GM23338 (cell line): ENCODE measurements at regions not wholly inside any gene's neighbourhood (a gene's known extent, or its start where the extent isn't known, plus 50 kb on each side); places are given as distances from the start of the nearest gene placed in this dataset.
"Not testable (repeated sequence)": the region's sequence is repeated elsewhere in the genome, so short reads cannot be mapped to it uniquely, and the experiment has no call there.

Experiments
- ATAC-seq: fragments of 200-7000 bp; cut with Tn5 transposase; 3 replicates; pipeline ENCODE4 v1.9.1; 2020
- DNase-seq: peaks from one replicate; pipeline ENCODE4 v3.0.0-alpha.2; 2015; ENCODE audit warnings: low spot score
- H2AFZ ChIP-seq: fragments of 200-600 bp; sonication (generic); 2 replicates; pipeline ENCODE4 v1.8.0; 2016; ENCODE audit warnings: antibody characterized with exemption, mild to moderate bottlenecking, moderate library complexity
- H3F3A ChIP-seq: fragments of 200-600 bp; sonication (generic); replicated peaks from 2 replicates; pipeline ENCODE4 v1.8.0; 2017; ENCODE audit warnings: antibody characterized with exemption, mixed run types, low read depth
- H3K27ac ChIP-seq: fragments of 200-600 bp; sonication (generic); 2 replicates; pipeline ENCODE4 v1.6.1; 2016; ENCODE audit warnings: low read depth
- H3K27me3 ChIP-seq: fragments of 200-600 bp; sonication (generic); 2 replicates; pipeline ENCODE4 v1.8.0; 2016; ENCODE audit warnings: mild to moderate bottlenecking, mixed run types, moderate library complexity; ENCODE audit not compliant: insufficient read depth
- H3K36me3 ChIP-seq: fragments of 200-600 bp; sonication (generic); 2 replicates; pipeline ENCODE4 v1.8.0; 2016; ENCODE audit warnings: mild to moderate bottlenecking; ENCODE audit not compliant: insufficient read depth
- H3K4me1 ChIP-seq: fragments of 200-600 bp; sonication (generic); 2 replicates; pipeline ENCODE4 v1.8.0; 2016; ENCODE audit warnings: mild to moderate bottlenecking, moderate library complexity; ENCODE audit not compliant: insufficient read depth
- H3K4me2 ChIP-seq: fragments of 200-600 bp; sonication (generic); 2 replicates; pipeline ENCODE4 v1.7.1; 2017; ENCODE audit warnings: mixed run types
- H3K4me3 ChIP-seq: fragments of 200-600 bp; sonication (generic); 2 replicates; pipeline ENCODE4 v1.6.1; 2016; ENCODE audit warnings: mixed run types
- H3K79me2 ChIP-seq: fragments of 200-600 bp; sonication (generic); replicated peaks from 2 replicates; pipeline ENCODE4 v1.8.0; 2017; ENCODE audit warnings: mild to moderate bottlenecking; ENCODE audit not compliant: insufficient read depth
- H3K9me2 ChIP-seq: fragments of 200-600 bp; sonication (generic); 2 replicates; pipeline ENCODE4 v1.8.0; 2017; ENCODE audit not compliant: insufficient read depth
- H4K20me1 ChIP-seq: fragments of 200-600 bp; sonication (generic); replicated peaks from 2 replicates; pipeline ENCODE4 v1.8.0; 2017; ENCODE audit warnings: mild to moderate bottlenecking; ENCODE audit not compliant: insufficient read depth
- H3K27ac Mint-ChIP-seq: 2 replicates; pipeline ENCODE4 v1.8.0; 2020; ENCODE audit warnings: inconsistent platforms, mild to moderate bottlenecking, moderate library complexity, mixed read lengths
- H3K27me3 Mint-ChIP-seq: 3 replicates; pipeline ENCODE4 v1.8.0; 2022; ENCODE audit warnings: low read depth, mild to moderate bottlenecking, moderate library complexity, mixed read lengths, inconsistent platforms; ENCODE audit not compliant: insufficient read depth, poor library complexity
- H3K36me3 Mint-ChIP-seq: 3 replicates; pipeline ENCODE4 v1.8.0; 2021; ENCODE audit warnings: low read depth, mild to moderate bottlenecking, inconsistent platforms, moderate library complexity, mixed read lengths
- H3K4me1 Mint-ChIP-seq: 3 replicates; pipeline ENCODE4 v1.8.0; 2020; ENCODE audit warnings: mild to moderate bottlenecking, inconsistent platforms, mixed read lengths
- H3K4me3 Mint-ChIP-seq: 3 replicates; pipeline ENCODE4 v1.8.0; 2021; ENCODE audit warnings: moderate library complexity, mild to moderate bottlenecking, inconsistent platforms, mixed read lengths
- H3K9me3 Mint-ChIP-seq: 3 replicates; pipeline ENCODE4 v1.8.0; 2020; ENCODE audit warnings: moderate library complexity, mild to moderate bottlenecking, inconsistent platforms, mixed read lengths
- ETS1 ChIP-seq: IDR thresholded peaks from 2 replicates; pipeline ENCODE4 v1.6.1; 2016; ENCODE audit warnings: antibody characterized with exemption

- no peak for TF ChIP-seq ETS1
Measured at GRCh38 chr20:29086938-29087337, 2170.5 kb upstream of the DEFB115 start (continued).

- not testable (repeated sequence) for H3K27me3 Mint-ChIP-seq
- H3K9me3 Mint-ChIP-seq = peaks cover 89% of the 10 kb centered on the region
Measured at GRCh38 chr20:29087887-29088286, 2169.6 kb upstream of the DEFB115 start.

GRCh38 chr20:29088472-29088871, 2169.0 kb upstream of the DEFB115 start:
- H3K27me3 ChIP-seq = not testable (repeated sequence)

More at GRCh38 chr20:29087887-29088286, 2169.6 kb upstream of the DEFB115 start:
- not testable (repeated sequence) for H3K4me3 ChIP-seq, H3K4me1 Mint-ChIP-seq, H3K27ac Mint-ChIP-seq, ATAC-seq, H3F3A ChIP-seq, H3K79me2 ChIP-seq, H3K27ac ChIP-seq, H3K27me3 ChIP-seq, H4K20me1 ChIP-seq, DNase-seq, H3K4me1 ChIP-seq, H3K4me2 ChIP-seq, H2AFZ ChIP-seq, H3K4me3 Mint-ChIP-seq, H3K9me2 ChIP-seq, H3K36me3 ChIP-seq
- peaks cover 51% of the 10 kb centered on the region for H3K36me3 Mint-ChIP-seq

GRCh38 chr20:29089409-29089808, 2168.1 kb upstream of the DEFB115 start:
- not testable (repeated sequence) for H3K79me2 ChIP-seq, DNase-seq, H3K27me3 Mint-ChIP-seq, H3K4me1 ChIP-seq, H3K27ac ChIP-seq, H3F3A ChIP-seq, H3K4me3 ChIP-seq, H3K4me2 ChIP-seq, H3K4me3 Mint-ChIP-seq, H3K27ac Mint-ChIP-seq, H3K4me1 Mint-ChIP-seq, H3K9me2 ChIP-seq, H4K20me1 ChIP-seq, H2AFZ ChIP-seq, ATAC-seq, H3K36me3 ChIP-seq, H3K27me3 ChIP-seq
- Mint-ChIP-seq H3K9me3 (peaks cover 86% of the 10 kb centered on the region), H3K36me3 (peaks cover 46% of the 10 kb centered on the region)

More at GRCh38 chr20:29088472-29088871, 2169.0 kb upstream of the DEFB115 start:
- H3K79me2 ChIP-seq, DNase-seq, H3K4me2 ChIP-seq, H3K9me2 ChIP-seq, H3K36me3 ChIP-seq, H3K4me1 Mint-ChIP-seq, H3F3A ChIP-seq, ATAC-seq, H3K27ac Mint-ChIP-seq, H2AFZ ChIP-seq, H3K4me1 ChIP-seq, H3K4me3 Mint-ChIP-seq, H3K4me3 ChIP-seq, H3K27me3 Mint-ChIP-seq, H3K27ac ChIP-seq, H4K20me1 ChIP-seq: not testable (repeated sequence)
- Mint-ChIP-seq H3K36me3 (peaks cover 50% of the 10 kb centered on the region), H3K9me3 (peaks cover 88% of the 10 kb centered on the region)

- not testable (repeated sequence) for H4K20me1 ChIP-seq, ATAC-seq, H3K27me3 ChIP-seq, H3K27ac ChIP-seq, H3K4me3 ChIP-seq, H3K27me3 Mint-ChIP-seq, H2AFZ ChIP-seq, H3K4me2 ChIP-seq, H3K79me2 ChIP-seq, H3K27ac Mint-ChIP-seq, H3K9me2 ChIP-seq, H3F3A ChIP-seq, H3K4me1 Mint-ChIP-seq, H3K36me3 ChIP-seq, H3K4me3 Mint-ChIP-seq, DNase-seq, H3K4me1 ChIP-seq
- Mint-ChIP-seq H3K9me3 (peaks cover 77% of the 10 kb centered on the region), H3K36me3 (peaks cover 28% of the 10 kb centered on the region)
Measured at GRCh38 chr20:29093958-29094357, 2163.5 kb upstream of the DEFB115 start.

GRCh38 chr20:29096695-29097094, 2160.8 kb upstream of the DEFB115 start:
- H3K4me1 ChIP-seq, H3K27me3 Mint-ChIP-seq, H4K20me1 ChIP-seq, DNase-seq, H3K27me3 ChIP-seq, H3K4me1 Mint-ChIP-seq, H3K27ac ChIP-seq, H3K4me3 ChIP-seq, H3K4me2 ChIP-seq, H3K79me2 ChIP-seq, H3K4me3 Mint-ChIP-seq, H3K9me2 ChIP-seq, H2AFZ ChIP-seq, ATAC-seq, H3K27ac Mint-ChIP-seq, H3K36me3 ChIP-seq, H3F3A ChIP-seq: not testable (repeated sequence)
- Mint-ChIP-seq H3K36me3 (peaks cover 13% of the 10 kb centered on the region), H3K9me3 (peaks cover 74% of the 10 kb centered on the region)

- not testable (repeated sequence) for H3K4me2 ChIP-seq, DNase-seq, H3K9me2 ChIP-seq, H3K79me2 ChIP-seq, H3K4me1 Mint-ChIP-seq, H3K4me3 Mint-ChIP-seq, H3K4me1 ChIP-seq, H3K27me3 ChIP-seq, H3K36me3 ChIP-seq, H3F3A ChIP-seq, H3K27ac ChIP-seq, ATAC-seq, H4K20me1 ChIP-seq, H2AFZ ChIP-seq, H3K27ac Mint-ChIP-seq, H3K4me3 ChIP-seq, H3K27me3 Mint-ChIP-seq
- Mint-ChIP-seq H3K9me3 (peaks cover 94% of the 10 kb centered on the region), H3K36me3 (peaks cover 40% of the 10 kb centered on the region)
Measured at GRCh38 chr20:29107884-29108283, 2149.6 kb upstream of the DEFB115 start.
